HG03139 (cell line): ENCODE measurements at regions not wholly inside any gene's neighbourhood (a gene's known extent, or its start where the extent isn't known, plus 50 kb on each side); places are given as distances from the start of the nearest gene placed in this dataset.
"Not testable (repeated sequence)": the region's sequence is repeated elsewhere in the genome, so short reads cannot be mapped to it uniquely, and the experiment has no call there.

ENCODE experiments used
- ATAC-seq: cut with Tn5 transposase; IDR thresholded peaks from one replicate; pipeline ENCODE4 v1.9.1; 2021; ENCODE audit not compliant: unreplicated experiment

GRCh38 chr21:15306271-15306670, 241.5 kb upstream of the NRIP1 start:
- ATAC-seq: no peak

- no peak for ATAC-seq
Observed at GRCh38 chr21:15308333-15308732, 243.5 kb upstream of the NRIP1 start.

GRCh38 chr21:15309022-15309590, 244.3 kb upstream of the NRIP1 start:
- no peak for ATAC-seq

GRCh38 chr21:15309721-15310120, 244.9 kb upstream of the NRIP1 start:
- no peak for ATAC-seq

GRCh38 chr21:15311510-15311909, 246.7 kb upstream of the NRIP1 start:
- ATAC-seq: no peak

- not testable (repeated sequence) for ATAC-seq
Observed at GRCh38 chr21:15317034-15317433, 252.2 kb upstream of the NRIP1 start.

- ATAC-seq: no peak
Observed at GRCh38 chr21:15319727-15320126, 254.9 kb upstream of the NRIP1 start.

GRCh38 chr21:15324542-15324941, 259.7 kb upstream of the NRIP1 start:
- ATAC-seq: no peak

GRCh38 chr21:15326032-15326867, 261.4 kb upstream of the NRIP1 start:
- no peak for ATAC-seq

- no peak for ATAC-seq
Observed at GRCh38 chr21:15327637-15328265, 263.0 kb upstream of the NRIP1 start.

- no peak for ATAC-seq
Observed at GRCh38 chr21:15329191-15329590, 264.4 kb upstream of the NRIP1 start.

GRCh38 chr21:15330872-15331271, 266.1 kb upstream of the NRIP1 start:
- no peak for ATAC-seq

GRCh38 chr21:15332572-15332971, 267.8 kb upstream of the NRIP1 start:
- ATAC-seq: no peak

GRCh38 chr21:15333136-15333710, 268.4 kb upstream of the NRIP1 start:
- ATAC-seq: no peak

- no peak for ATAC-seq
Observed at GRCh38 chr21:15333951-15334350, 269.2 kb upstream of the NRIP1 start.

GRCh38 chr21:15343066-15343465, 278.3 kb upstream of the NRIP1 start:
- no peak for ATAC-seq

- ATAC-seq: no peak
Observed at GRCh38 chr21:15352009-15352408, 287.2 kb upstream of the NRIP1 start.

GRCh38 chr21:15353546-15353945, 288.7 kb upstream of the NRIP1 start:
- no peak for ATAC-seq

- no peak for ATAC-seq
Observed at GRCh38 chr21:15354516-15354915, 289.7 kb upstream of the NRIP1 start.

- no peak for ATAC-seq
Observed at GRCh38 chr21:15355066-15355465, 290.3 kb upstream of the NRIP1 start.

GRCh38 chr21:15359251-15359650, 294.5 kb upstream of the NRIP1 start:
- ATAC-seq: no peak

- ATAC-seq: no peak
Observed at GRCh38 chr21:15362458-15362857, 297.7 kb upstream of the NRIP1 start.
